HG02973 (cell line): ENCODE measurements at regions not wholly inside any gene's neighbourhood (a gene's known extent, or its start where the extent isn't known, plus 50 kb on each side); places are given as distances from the start of the nearest gene placed in this dataset.

ENCODE experiments used
- ATAC-seq: cut with Tn5 transposase; IDR thresholded peaks from one replicate; pipeline ENCODE4 v1.9.1; 2021; ENCODE audit warnings: moderate library complexity; ENCODE audit not compliant: unreplicated experiment

- ATAC-seq = no peak
Observed at GRCh38 chr2:174669336-174669735, 71.7 kb upstream of the WIPF1 start.

GRCh38 chr2:174668075-174668474 lies 70.5 kb upstream of the WIPF1 start:
- no peak for ATAC-seq

GRCh38 chr2:174667250-174667860 lies 69.8 kb upstream of the WIPF1 start:
- no peak for ATAC-seq

- no peak for ATAC-seq
Observed at GRCh38 chr2:174666845-174667244, 69.2 kb upstream of the WIPF1 start.

GRCh38 chr2:174666312-174666711 lies 68.7 kb upstream of the WIPF1 start:
- ATAC-seq = no peak

GRCh38 chr2:174664084-174664759 lies 66.6 kb upstream of the WIPF1 start:
- ATAC-seq = no peak

GRCh38 chr2:174663550-174663949 lies 65.9 kb upstream of the WIPF1 start:
- ATAC-seq = no peak

GRCh38 chr2:174662859-174663258 lies 65.3 kb upstream of the WIPF1 start:
- ATAC-seq = no peak

GRCh38 chr2:174662459-174662858 lies 64.9 kb upstream of the WIPF1 start:
- no peak for ATAC-seq

- ATAC-seq = no peak
Observed at GRCh38 chr2:174660984-174661675, 63.5 kb upstream of the WIPF1 start.

GRCh38 chr2:174659069-174659900 lies 61.7 kb upstream of the WIPF1 start:
- ATAC-seq = no peak

GRCh38 chr2:174656676-174657176 lies 59.1 kb upstream of the WIPF1 start:
- no peak for ATAC-seq

- ATAC-seq = no peak
Observed at GRCh38 chr2:174656035-174656434, 58.4 kb upstream of the WIPF1 start.

- no peak for ATAC-seq
Observed at GRCh38 chr2:174654419-174654941, 56.9 kb upstream of the WIPF1 start.

- no peak for ATAC-seq
Observed at GRCh38 chr2:174648896-174649295, 51.3 kb upstream of the WIPF1 start.
